Mesodermal cell (in vitro differentiated cells): ENCODE measurements at regions not wholly inside any gene's neighbourhood (a gene's known extent, or its start where the extent isn't known, plus 50 kb on each side); places are given as distances from the start of the nearest gene placed in this dataset.

Experiments
- H3K27ac ChIP-seq: 2 replicates; pipeline ENCODE4 v1.7.0; 2013; ENCODE audit warnings: mild to moderate bottlenecking, low read depth, low read length, moderate library complexity; ENCODE audit not compliant: severe bottlenecking
- H3K36me3 ChIP-seq: 2 replicates; pipeline ENCODE4 v1.7.1; 2013; ENCODE audit warnings: mild to moderate bottlenecking, low read length, moderate library complexity; ENCODE audit not compliant: control insufficient read depth, insufficient read depth
- H3K4me1 ChIP-seq: one replicate; pipeline ENCODE4 v1.7.1; 2013; ENCODE audit warnings: mild to moderate bottlenecking, low read length; ENCODE audit not compliant: insufficient read depth, control insufficient read depth, poor library complexity, severe bottlenecking
- H3K4me3 ChIP-seq: 2 replicates; pipeline ENCODE4 v1.7.0; 2013; ENCODE audit warnings: low read length, control low read depth, mild to moderate bottlenecking; ENCODE audit not compliant: insufficient read depth, poor library complexity, severe bottlenecking; ENCODE audit errors: extremely low read depth
- H3K9me3 ChIP-seq: 2 replicates; pipeline ENCODE4 v1.7.1; 2013; ENCODE audit warnings: mild to moderate bottlenecking, low read length, moderate library complexity; ENCODE audit not compliant: control insufficient read depth
- WGBS, 2 experiments: methylation state at CpG; one replicate each; pipeline ENCODE4 v1.1.5; 2013; ENCODE audit warnings: missing lambda C conversion rate in 2 of 2; ENCODE audit not compliant: insufficient coverage in 2 of 2; 5-methylcytosine and 5-hydroxymethylcytosine counted together

DNA sequence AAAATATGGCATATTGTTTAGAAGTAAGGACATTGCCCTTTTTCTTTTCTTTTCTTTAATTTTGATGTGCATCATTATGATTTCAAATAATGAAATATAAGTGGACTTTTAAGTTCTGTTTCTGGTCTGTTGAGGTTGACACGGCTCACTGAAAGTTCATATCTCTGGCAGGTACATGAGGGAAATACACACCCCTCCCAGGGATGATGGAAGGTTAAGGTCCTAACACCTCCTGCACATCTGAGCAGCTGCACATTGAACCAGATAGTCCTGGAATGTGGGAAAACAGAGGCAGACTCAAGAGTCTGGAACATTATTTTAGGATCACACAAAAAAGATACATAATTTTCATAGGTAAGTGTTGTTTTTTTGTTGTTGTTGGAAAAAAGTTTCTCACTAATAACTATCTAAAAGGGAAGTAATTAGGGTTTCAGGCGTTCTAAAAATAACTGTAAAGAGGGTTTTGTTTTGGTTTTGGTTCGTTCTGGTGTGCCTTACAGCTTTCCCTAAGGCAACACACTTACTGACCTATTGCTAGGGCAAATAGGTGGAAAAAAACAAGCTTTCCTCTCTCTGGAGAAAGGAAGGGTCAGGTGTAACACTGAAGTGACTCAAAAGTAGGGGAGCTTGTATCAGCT, 201.2 kb upstream of the PRKCQ start:
- 80% methylated on average over 1 of the region's 3 CpGs; no CpG with 5 or more reads in 1 of the 2 experiments for WGBS, 2 experiments
- no peak overlapping the region for H3K27ac ChIP-seq
- H3K4me1 ChIP-seq = no peaks in the 10 kb centered on the region
- no peaks in the 10 kb centered on the region for H3K9me3 ChIP-seq
- no peak overlapping the region for H3K4me3 ChIP-seq
- H3K36me3 ChIP-seq = no peaks in the 10 kb centered on the region

DNA sequence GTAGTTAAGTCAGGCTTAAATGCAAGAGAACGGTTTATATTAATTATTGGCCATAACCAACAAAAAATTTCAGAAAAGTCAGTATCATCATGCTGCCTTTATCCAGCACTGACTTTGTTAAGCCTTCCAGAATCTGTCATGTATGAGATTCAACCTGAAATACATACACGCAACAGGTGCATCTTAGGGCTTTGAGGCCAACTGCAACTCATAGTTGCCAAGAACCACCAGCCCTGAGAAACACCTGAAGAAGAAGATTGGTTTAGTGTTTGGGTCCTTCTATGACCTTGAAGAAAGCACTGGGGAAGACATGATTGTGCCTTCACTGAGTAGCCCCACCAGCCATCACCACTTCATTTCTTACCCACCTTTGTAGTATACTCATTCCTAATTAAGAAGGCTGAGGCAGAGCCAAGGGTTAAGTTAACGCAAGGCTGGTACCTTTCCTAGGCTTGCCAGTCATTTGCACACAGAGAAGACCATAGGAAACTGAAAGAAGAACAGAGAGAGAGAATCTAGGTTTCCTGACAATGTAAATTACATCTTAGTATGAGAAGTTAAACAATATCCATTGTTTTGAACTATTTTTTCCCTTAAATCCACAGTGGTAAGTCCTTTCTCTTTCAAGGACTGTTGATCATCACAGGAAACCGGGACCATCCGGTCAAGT, 200.1 kb upstream of the PRKCQ start:
- WGBS, 2 experiments = 90 to 95% methylated on average over 2 to 3 of the region's 5 CpGs
- no peak overlapping the region for H3K27ac ChIP-seq
- H3K9me3 ChIP-seq = no peaks in the 10 kb centered on the region
- H3K4me3 ChIP-seq = no peak overlapping the region
- no peaks in the 10 kb centered on the region for H3K36me3 ChIP-seq
- H3K4me1 ChIP-seq = no peaks in the 10 kb centered on the region

DNA sequence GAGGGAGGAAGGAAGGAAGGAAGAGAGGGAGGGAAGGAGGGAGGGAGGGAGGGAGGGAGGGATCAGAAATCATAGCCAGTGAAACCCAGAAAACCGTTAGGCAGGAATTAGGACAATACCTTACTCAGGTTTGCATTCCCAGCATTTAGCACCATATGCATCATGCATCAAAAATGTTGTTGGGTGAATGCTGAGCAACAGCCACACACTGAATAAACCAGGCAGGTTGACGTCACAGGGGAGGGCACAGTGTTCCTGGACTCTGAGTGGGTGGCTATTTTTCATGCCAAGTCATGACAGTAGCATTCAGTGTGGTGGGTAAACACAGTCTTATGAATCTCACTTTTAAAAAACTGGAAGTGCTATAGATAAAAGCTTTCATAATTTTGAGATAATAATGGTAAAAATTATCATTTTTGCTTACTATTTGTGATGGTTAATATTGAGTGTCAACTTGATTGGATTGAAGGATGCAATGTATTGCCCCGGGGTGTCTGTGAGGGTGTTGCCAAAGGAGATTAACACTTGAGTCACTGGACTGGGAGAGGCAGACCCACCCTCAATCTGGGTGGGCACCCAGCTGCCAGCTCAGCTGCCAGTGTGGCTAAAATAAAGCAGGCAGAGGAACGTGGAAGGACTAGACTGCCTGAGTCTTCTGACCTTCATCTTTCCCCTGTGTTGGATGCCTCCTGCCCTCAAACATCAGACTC, 199.1 kb upstream of the PRKCQ start:
- WGBS, 2 experiments = 76 to 88% methylated on average over 2 to 3 of the region's 4 CpGs
- Histone ChIP-seq H3K9me3 (no peaks in the 10 kb centered on the region), H3K27ac (no peak overlapping the region), H3K4me1 (no peaks in the 10 kb centered on the region), H3K36me3 (no peaks in the 10 kb centered on the region), H3K4me3 (no peak overlapping the region)

DNA sequence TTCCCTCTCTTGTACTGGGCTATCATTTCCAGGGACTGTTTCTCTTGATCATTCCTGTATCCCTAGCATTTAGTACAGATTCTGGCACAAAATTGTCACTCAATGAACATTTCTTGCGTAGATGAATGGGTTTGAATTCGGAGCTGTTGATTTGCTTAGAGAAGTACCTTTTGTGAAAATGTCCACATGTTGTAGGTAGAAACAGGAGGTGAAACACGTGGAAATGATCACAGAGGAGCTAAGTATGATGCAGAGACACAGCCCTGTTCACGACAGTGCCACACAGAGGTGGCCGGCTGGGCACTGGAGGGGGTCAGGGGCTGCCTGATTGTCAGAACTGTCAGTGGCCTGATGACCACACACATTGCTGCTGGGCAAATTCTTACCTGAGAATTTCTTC, 196.1 kb upstream of the PRKCQ start:
- Histone ChIP-seq H3K27ac (no peak overlapping the region), H3K9me3 (no peaks in the 10 kb centered on the region), H3K36me3 (no peaks in the 10 kb centered on the region), H3K4me1 (no peaks in the 10 kb centered on the region), H3K4me3 (no peak overlapping the region)
- WGBS, 2 experiments = 63 to 68% methylated on average over 4 to 5 of the region's 5 CpGs

DNA sequence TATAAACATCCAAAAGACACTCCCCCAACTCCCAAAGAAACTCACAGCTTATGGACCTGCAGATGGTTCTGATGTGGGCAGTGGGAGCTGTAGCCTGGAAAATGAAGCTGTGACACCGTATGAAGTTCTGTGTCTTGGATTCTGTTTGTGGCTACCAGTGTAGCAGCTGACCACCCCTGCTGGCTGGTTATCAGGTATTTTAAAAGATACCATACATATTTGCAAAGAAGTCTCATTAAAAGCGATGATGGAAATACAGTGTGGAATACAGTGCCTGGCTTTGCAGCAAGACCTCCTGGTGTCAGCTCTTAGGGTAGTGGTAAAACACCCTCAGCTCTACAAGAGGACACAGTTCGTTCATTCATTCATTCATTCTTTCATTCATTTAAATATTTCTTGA, 194.3 kb upstream of the PRKCQ start:
- Histone ChIP-seq H3K27ac (no peak overlapping the region), H3K9me3 (no peaks in the 10 kb centered on the region), H3K4me3 (no peak overlapping the region), H3K36me3 (no peaks in the 10 kb centered on the region), H3K4me1 (no peaks in the 10 kb centered on the region)
- WGBS, 2 experiments = 83 to 100% methylated on average over 1 to 2 of the region's 3 CpGs

DNA sequence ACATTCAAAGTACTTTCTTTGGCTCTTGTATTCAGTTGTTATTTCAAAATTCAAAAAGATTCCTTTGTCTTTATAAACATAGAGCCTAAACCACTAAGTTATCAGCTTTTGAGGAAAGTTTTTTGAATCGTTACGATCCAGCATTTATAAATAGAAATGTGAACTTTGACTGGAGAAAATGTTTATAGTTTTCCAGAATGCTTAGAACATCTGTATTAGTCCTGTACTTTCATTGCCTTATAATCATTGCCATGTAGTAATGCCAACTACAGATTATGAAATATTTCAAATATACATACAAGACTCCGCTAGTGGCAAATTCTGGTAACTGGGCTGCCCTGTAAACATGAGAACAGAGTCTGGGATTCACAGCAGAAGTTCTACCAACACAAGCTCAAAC, 191.3 kb upstream of the PRKCQ start:
- 86% methylated on average over 1 of the region's 3 CpGs; no CpG with 5 or more reads in 1 of the 2 experiments for WGBS, 2 experiments
- no peaks in the 10 kb centered on the region for H3K36me3 ChIP-seq
- no peak overlapping the region for H3K27ac ChIP-seq
- H3K4me3 ChIP-seq = no peak overlapping the region
- H3K4me1 ChIP-seq = no peaks in the 10 kb centered on the region
- no peaks in the 10 kb centered on the region for H3K9me3 ChIP-seq

DNA sequence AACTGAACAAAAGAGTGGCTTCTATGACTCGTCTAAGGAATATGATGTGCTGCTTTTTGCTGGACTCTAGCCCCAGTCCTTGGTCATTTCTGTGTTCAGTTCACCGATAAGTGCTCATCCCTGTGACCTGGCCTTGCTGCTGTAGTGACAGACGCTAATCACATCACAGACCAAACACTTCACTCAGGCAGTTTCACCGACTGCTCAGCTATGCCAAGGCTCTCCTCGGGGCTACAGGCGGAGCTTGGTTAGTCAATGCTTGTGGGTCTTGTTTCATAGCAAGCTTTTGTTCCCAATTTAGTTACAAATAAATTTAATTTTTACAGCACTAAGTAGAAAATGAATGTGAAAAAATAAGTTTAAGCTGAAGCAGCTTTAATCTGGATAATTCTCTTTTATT, 190.8 kb upstream of the PRKCQ start:
- Histone ChIP-seq H3K27ac (no peak overlapping the region), H3K36me3 (no peaks in the 10 kb centered on the region), H3K4me1 (no peaks in the 10 kb centered on the region), H3K9me3 (no peaks in the 10 kb centered on the region), H3K4me3 (no peak overlapping the region)
- 76 to 82% methylated on average over 3 of the region's 6 CpGs for WGBS, 2 experiments

DNA sequence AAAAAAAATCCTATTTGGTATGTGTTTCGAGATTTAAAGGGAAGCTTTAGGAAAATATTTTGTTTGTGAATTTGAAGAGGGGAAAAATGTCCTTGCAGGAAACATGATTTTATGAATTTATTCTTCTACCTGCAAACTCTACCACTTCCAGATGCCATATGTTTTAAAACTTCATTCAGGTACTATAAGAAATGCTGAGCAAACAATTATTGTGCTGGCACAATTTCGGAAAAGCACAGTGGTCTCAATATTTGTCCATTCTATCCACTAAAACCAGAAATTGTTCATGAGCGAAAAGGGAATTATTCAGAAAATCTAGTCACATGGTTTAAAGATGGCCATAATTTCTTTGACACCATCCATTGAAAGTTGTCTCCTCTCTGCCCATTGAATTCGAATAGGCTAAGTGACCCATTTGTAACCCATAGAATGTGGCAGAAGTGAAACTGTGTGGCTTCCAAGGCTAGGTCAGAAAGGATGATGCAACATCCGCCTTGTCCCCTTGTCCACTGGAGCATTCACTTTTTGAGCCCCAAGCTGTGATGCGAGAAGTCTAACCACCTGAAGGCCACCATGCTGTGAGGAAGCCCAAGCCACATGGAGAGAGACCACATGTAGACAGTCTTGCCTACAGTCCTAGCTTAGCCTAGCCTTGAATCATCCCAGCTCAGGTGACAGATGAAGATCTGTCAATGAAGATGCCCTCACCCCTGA, 189.8 kb upstream of the PRKCQ start:
- Histone ChIP-seq H3K27ac (no peak overlapping the region), H3K9me3 (no peaks in the 10 kb centered on the region), H3K4me1 (no peaks in the 10 kb centered on the region), H3K36me3 (no peaks in the 10 kb centered on the region), H3K4me3 (no peak overlapping the region)
- WGBS, 2 experiments = 85 to 87% methylated on average over 4 to 5 of the region's 6 CpGs

DNA sequence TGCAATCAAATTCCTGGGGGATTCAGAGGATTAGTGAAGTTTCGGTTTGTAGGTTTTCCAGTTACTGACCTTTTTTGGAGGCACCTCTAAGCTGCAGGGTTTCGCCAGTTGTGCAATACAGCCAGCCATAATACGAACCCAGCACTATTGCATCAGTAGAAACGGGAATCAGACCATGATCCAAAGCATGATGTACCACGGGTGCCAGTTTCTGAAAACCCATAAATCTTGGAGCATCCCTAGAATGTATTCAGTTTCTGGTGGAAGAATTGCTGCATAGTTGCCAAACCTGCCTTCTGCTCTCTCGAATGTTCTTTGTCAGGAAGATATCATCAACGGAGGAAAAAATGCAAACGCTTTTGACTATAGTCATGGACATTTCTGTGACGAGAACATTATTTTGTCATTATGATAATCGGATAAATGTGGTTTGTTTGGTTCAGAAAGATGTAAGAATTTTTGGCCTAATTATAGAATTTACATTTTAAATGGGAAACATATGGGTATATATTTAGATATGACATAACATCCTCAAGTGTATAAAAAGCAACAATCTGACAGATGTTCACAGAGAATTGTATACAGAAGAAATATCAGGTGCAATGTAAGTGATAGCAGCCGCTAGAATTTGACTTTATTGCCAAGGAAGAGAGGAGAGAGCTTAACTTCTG, 186.2 kb upstream of the PRKCQ start:
- Histone ChIP-seq H3K9me3 (no peaks in the 10 kb centered on the region), H3K27ac (no peak overlapping the region), H3K36me3 (no peaks in the 10 kb centered on the region), H3K4me3 (no peak overlapping the region), H3K4me1 (no peaks in the 10 kb centered on the region)
- 85 to 92% methylated on average over 8 to 10 of the region's 11 CpGs for WGBS, 2 experiments

DNA sequence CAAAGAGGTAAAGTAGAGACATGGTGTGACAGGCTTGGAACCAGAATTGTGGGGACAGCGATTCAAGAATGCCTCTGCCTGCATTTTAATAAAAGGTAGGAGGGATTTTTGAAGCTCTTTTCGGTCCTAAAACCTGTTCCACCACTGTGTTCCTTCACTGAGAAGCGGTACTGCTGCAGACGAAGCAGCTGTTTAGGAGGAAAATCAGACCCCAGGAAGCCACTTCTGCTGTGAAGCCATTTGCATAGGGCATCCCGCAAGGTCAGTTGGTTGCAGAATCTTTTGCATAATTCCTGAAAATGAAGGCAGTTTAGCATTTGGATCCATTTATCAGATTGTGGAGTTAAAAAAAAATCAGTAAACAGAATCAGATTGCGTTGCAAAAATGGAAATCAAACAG, 183.3 kb upstream of the PRKCQ start:
- WGBS, 2 experiments = 17 to 28% methylated on average over 5 to 6 of the region's 6 CpGs
- Histone ChIP-seq H3K27ac (no peak overlapping the region), H3K4me1 (no peaks in the 10 kb centered on the region), H3K36me3 (no peaks in the 10 kb centered on the region), H3K9me3 (no peaks in the 10 kb centered on the region), H3K4me3 (no peak overlapping the region)
